HG03520 (cell line): ENCODE measurements at regions not wholly inside any gene's neighbourhood (a gene's known extent, or its start where the extent isn't known, plus 50 kb on each side); places are given as distances from the start of the nearest gene placed in this dataset.
"Not testable (repeated sequence)": the region's sequence is repeated elsewhere in the genome, so short reads cannot be mapped to it uniquely, and the experiment has no call there.

ENCODE experiments used
- ATAC-seq: cut with Tn5 transposase; IDR thresholded peaks from one replicate; pipeline ENCODE4 v1.9.1; 2021; ENCODE audit warnings: mild to moderate bottlenecking, moderate library complexity; ENCODE audit not compliant: unreplicated experiment

GRCh38 chr5:120306303-120306702 lies 157.8 kb upstream of the PRR16 start:
- ATAC-seq = no peak

DNA sequence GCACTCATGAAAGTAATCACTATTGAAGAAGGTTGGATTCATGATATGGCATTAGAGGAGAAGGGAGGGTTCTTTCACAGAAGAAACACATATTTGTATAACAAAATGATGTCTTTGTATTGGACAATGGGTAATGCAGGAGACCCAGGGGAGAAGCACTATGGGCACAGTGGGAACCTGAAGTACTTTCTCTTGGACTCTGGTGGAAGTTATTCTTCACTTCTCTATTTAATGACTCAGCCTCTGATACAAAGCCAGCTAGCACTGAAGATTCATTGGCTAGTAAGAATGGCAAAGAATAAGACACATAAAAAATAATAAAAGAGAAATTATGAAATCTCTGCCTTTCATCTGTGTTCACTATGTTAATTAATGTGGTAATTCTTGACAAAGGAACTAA lies 149.9 kb upstream of the PRR16 start:
- no peak for ATAC-seq

- no peak for ATAC-seq
Measured at GRCh38 chr5:120320626-120321025, 143.5 kb upstream of the PRR16 start.

DNA sequence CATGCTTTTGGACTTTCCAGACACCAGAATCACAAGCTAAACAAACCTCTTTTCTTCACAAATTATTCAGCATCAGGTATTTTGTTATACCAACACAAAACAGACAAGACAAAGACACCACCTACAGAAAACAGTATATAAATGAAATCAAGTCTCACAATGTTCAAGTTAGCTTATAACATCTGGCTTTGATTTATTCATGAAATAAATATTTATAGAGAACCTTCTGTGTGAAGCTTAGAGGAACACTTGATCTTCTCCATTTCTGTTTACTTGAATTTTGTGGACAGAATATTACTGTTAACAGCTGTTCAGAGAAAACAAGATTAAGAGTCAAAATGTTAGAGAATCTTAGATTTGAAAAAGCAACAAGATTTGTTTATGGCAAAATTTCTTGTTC lies 137.4 kb upstream of the PRR16 start:
- no peak for ATAC-seq

- no peak for ATAC-seq
Measured at GRCh38 chr5:120327180-120327579, 136.9 kb upstream of the PRR16 start.

DNA sequence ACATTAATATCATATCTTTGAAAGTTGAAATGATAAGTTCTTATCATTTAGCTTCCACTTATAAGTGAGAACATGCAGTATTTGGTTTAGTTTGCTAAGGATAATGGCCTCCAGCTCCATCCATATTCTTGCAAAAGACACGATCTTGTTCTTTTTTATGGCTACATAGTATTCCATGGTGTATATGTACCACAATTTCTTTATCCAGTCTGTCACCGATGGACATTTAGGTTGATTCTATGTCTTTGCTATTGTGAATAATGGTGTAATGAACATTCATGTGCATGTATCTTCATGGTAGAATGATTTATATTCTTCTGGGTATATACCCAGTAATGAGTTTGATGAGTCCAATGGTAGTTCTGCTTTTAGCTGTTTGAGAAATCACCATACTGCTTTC lies 135.0 kb upstream of the PRR16 start:
- no peak for ATAC-seq

- ATAC-seq = no peak
Measured at GRCh38 chr5:120330558-120330957, 133.5 kb upstream of the PRR16 start.

DNA sequence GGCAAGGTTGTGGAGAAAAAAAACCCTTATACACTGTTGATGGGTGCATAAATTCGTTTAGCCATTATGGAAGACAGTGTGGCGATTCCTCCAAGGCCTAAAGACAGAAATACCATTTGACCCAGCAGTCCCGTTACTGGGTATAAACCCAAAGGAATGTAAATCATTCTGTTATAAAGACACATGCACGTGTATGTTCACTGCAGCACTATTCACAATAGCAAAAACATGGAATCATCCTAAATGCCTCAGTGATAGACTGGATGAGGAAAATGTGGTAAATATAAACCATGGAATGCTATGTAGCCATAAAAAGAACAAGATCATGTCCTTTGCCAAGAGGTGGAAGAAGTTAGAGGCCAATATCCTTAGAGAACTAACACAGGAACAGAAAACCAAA lies 119.9 kb upstream of the PRR16 start:
- no peak for ATAC-seq

GRCh38 chr5:120345947-120346346 lies 118.2 kb upstream of the PRR16 start:
- ATAC-seq = no peak

- ATAC-seq = not testable (repeated sequence)
Measured at GRCh38 chr5:120351071-120351470, 113.0 kb upstream of the PRR16 start.

DNA sequence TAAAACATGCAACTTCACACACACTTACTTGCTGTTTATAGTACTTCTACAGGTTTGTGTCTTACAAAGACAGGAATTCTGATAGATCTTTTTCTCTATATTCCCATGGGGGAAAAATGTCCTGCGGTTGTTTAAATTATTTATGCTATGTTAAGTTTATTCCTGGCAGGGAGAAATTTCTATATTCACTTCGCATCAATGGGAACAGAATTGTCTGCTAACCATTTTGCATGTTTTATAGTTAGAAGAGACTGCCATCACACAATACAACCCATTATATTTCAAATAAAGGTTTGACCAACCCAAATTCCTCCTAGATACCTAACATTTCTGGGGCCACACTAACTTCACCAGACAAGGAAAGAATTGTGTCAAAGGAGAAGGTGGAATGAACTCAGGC lies 110.0 kb upstream of the PRR16 start:
- ATAC-seq = no peak

- no peak for ATAC-seq
Measured at GRCh38 chr5:120358949-120359348, 105.2 kb upstream of the PRR16 start.

GRCh38 chr5:120361941-120362340 lies 102.2 kb upstream of the PRR16 start:
- ATAC-seq = no peak

DNA sequence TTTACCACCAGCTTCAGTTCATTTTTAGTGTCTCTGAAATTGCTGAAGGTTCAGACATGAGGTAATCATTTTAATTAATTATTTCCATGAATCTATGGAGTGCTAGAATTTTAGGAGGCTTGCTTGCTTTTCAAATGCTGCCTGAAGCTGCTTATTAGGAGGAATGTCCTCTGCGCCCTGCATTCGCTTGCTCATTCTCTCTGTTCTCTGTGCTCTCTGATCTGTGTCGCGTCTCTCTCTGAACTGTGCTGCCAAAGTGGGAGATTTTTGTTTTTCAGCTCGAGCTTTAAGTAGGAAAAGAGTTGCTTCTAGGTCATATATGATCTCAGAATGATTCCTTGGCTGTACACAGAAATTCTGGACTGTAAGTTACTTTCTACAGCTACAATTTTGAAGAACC lies 101.7 kb upstream of the PRR16 start:
- no peak for ATAC-seq

DNA sequence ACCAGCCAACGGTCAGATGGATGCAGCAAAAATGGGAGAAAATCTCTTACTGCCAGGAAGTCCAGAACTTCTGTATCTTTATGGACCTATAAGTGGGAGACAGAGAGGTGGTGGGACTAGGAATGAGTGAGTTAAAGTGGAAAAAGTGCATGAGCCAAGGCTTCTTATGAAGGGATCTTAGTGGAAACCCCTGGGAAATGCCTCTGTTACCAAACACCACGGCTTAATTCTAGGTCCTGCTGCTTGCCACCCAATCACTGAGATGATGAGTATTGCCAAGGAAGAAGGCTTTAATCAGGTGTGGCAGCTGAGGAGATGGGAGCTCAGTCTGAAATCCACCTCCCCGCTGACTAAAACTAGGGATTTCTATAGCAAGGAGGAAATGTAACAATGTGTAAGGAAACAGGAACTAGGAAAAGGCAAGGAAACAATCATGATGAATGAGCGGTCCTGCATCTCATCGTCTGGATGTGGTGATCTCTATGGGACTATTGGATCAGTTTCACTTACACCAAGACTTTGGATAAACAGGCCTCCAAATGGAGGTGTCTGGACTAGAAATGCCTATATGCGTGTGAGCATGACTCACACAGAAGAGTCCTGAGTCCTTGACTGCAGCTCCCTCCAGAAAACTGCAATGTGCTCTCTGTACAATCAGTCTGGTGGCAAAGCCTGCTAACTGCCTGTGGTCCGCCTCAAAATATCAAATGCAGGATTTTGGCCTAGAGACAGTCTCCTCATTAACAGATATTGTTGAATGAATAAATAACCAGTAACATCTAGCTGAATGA lies 98.2 kb upstream of the PRR16 start:
- ATAC-seq = no peak

GRCh38 chr5:120367896-120368634 lies 96.0 kb upstream of the PRR16 start:
- no peak for ATAC-seq

DNA sequence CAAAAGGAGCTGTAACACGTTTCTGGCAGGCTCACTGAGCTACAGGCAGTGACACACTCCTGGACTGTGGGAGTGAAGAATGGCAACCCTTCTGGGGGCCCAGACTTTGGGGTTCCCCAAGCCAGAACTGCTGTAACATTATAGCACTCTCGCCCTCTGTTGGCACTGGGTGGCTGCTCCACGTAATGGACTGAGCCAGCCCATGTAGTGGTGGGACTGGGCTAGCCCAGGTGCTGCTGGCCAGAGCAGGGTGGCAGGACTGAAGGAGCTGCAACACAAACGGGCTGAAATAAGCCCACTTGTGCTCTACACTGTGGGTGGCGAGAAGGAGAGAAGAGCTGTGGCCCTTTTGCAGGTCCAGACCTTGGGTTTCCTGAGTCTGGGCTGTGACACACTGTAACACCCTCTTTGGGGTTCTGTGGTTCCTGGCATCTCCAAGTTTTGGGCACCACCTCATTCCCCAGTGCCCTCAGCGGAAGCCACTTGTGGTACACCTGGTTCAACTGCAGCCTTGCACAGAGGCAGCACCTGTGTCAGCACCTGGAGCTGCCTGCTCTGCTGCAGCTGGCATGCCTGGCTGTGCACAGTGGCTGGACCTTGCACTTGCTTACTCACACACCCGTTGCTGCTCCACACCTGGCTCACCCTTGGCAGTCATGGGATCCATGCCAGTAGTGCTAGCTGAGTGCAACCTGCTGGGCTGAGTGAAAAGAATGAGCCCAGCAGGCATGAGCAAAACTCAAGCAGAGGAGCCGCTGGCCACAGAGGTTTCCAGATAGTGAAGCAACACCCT lies 95.0 kb upstream of the PRR16 start:
- ATAC-seq = no peak

- ATAC-seq = no peak
Measured at GRCh38 chr5:120372899-120373298, 91.2 kb upstream of the PRR16 start.

DNA sequence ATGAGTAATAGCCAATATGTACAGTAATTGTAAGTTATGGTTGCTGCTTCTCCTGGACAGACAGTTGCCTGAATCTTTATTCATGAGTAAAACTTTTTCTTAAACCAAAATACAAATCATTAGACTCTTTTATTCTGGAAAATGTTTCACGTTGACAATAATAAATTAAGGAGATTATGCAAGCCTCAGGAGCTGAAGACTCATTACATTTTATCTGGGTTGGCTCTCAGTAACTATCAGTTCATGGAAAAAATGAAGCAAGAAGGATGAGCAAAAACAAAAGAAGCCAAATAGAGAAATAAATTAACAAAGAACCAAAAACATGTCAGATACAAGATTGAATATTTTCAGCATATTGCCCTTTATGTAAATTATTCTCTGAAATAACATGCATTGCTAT lies 88.9 kb upstream of the PRR16 start:
- ATAC-seq = no peak

GRCh38 chr5:120380644-120381043 lies 83.5 kb upstream of the PRR16 start:
- ATAC-seq = no peak

DNA sequence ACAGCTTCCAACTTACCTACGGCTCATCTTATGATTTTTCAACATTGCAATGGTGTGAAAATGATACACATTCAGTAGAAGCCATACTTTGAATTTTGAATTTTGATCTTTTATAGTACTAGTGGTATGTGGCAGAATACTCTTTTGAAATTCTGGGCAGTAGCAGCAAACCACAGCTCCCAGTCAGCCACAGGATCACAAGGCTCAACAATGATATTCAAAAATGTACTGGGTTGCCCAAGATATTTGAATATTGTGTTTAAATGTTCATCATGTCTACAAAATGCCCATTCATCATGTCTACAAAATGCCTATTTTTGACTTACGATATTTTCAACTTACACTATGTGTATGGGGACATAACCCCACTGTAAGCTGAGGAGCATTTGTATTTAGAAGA lies 81.3 kb upstream of the PRR16 start:
- ATAC-seq = no peak

DNA sequence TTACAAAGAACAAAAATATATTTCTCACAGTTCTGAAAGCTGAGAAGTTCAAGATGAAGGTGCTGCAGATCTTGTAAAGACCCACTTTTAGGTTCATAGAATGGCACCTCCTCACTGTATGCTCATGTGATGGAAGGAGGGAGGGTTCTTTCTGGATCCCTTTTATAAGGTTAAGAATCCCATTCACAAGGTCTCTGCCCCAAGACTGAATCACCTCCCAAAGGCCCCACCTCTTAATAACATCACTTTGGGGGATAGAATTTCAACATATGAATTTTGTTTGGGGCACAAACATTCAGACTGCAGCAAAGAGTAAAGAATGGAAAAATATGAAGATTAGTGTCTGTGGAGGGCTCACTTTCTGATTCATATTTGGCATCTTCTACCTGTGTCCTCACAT lies 77.1 kb upstream of the PRR16 start:
- ATAC-seq = no peak
